ENCODE measurements at regions not wholly inside any gene's neighbourhood (a gene's known extent, or its start where the extent isn't known, plus 50 kb on each side); places are given as distances from the start of the nearest gene placed in this dataset.

GRCh38 chrX:128294198-128294597, 242.0 kb upstream of the ACTRT1 start:
- no peak for TF ChIP-seq CTCF (IDR thresholded peaks at IDR 0.05)
- TF ChIP-seq POLR2A (IDR thresholded peaks at IDR 0.05): no peak

Data from prostate gland (tissue), 2 donors.